Fibroblast of pulmonary artery (primary cell): ENCODE measurements at regions not wholly inside any gene's neighbourhood (a gene's known extent, or its start where the extent isn't known, plus 50 kb on each side); places are given as distances from the start of the nearest gene placed in this dataset.

Experiments
- DNase-seq: peaks from one replicate; pipeline ENCODE4 v3.0.0-alpha.2; 2010; ENCODE audit warnings: low read depth
- H3K4me3 ChIP-seq: replicated peaks from 2 replicates; pipeline ENCODE4 v1.5.1; 2011; ENCODE audit warnings: low read depth, mild to moderate bottlenecking, control low read depth, low read length, moderate library complexity
- TF ChIP-seq, protein P1 (sequence below): IDR thresholded peaks from 2 replicates; pipeline ENCODE4 v1.5.1; 2011; ENCODE audit warnings: mild to moderate bottlenecking, control low read depth, low read length, inconsistent platforms; ENCODE audit errors: missing control alignments

DNA sequence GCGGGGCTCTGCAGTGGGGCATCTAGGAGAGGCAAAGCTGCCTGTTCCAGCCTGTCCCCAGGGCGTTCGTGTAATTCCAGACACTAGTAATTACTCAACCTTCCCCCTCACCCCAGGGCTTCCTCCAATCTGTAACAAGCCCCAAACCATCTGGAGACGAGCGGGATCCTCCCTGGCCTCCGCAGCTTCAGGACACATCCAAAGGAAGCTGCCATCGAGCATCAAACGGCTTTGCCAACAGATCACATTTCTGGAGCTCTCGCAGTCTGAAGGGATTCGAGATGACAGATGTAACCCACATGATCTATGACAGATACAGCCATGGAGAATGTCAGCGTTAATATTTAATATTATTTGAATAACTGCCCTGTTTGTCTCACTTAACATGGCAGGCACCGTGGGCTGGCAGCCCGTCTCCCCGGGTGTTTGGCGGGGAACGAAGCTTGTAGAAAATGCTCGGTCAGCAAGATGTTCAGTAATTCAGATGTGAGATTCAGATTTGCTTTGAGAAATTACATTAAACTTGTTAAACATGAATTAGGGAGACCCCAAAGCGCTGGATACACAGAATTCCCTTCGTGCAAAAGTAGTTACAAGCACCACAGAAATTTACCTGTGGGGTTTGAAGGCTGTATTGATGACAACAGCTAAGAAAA, 108.5 kb upstream of the C7orf33 start:
- no peak for DNase-seq
- no peak overlapping the region for H3K4me3 ChIP-seq
- TF ChIP-seq, protein P1, sequence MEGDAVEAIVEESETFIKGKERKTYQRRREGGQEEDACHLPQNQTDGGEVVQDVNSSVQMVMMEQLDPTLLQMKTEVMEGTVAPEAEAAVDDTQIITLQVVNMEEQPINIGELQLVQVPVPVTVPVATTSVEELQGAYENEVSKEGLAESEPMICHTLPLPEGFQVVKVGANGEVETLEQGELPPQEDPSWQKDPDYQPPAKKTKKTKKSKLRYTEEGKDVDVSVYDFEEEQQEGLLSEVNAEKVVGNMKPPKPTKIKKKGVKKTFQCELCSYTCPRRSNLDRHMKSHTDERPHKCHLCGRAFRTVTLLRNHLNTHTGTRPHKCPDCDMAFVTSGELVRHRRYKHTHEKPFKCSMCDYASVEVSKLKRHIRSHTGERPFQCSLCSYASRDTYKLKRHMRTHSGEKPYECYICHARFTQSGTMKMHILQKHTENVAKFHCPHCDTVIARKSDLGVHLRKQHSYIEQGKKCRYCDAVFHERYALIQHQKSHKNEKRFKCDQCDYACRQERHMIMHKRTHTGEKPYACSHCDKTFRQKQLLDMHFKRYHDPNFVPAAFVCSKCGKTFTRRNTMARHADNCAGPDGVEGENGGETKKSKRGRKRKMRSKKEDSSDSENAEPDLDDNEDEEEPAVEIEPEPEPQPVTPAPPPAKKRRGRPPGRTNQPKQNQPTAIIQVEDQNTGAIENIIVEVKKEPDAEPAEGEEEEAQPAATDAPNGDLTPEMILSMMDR: no peak

DNA sequence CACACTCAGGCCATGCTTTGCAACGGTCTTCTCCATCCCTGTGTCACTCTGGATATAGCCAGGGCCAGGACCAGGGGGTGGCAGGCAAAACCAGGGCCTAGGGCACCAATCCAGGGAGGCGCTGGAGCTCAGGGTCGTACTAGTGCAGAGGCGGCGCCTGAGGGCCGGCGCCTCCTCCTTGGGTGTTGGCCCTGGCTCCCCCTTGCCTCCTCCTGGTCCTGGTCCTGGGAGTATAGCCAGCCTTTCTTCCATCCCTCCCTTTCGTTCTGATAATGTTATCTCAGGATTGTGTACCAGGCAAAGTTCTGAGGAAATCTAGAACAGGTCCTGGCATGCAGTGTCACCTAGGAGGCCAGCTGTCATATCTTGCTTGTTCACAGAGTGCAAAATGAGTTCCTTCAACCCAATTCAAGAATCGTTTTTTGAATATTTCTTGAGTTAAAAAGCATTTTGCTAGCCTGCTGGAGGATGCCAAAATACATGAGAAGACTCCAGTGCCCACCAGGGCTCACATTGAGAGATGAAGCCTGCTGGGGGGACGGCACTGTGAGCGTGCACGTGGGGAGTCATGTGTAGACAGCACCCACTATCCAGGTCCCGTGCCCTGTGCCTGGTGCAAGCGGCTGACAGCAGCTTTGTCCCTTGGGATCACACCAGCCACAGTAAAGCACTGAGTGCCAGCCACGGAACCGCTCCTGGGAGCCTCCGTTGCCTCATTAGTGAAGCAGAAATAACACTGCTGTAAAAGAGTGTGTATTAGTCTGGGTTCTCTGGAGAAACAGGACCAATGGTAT, 106.9 kb upstream of the C7orf33 start:
- no peak overlapping the region for H3K4me3 ChIP-seq
- DNase-seq: no peak
- TF ChIP-seq, protein P1: no peak

DNA sequence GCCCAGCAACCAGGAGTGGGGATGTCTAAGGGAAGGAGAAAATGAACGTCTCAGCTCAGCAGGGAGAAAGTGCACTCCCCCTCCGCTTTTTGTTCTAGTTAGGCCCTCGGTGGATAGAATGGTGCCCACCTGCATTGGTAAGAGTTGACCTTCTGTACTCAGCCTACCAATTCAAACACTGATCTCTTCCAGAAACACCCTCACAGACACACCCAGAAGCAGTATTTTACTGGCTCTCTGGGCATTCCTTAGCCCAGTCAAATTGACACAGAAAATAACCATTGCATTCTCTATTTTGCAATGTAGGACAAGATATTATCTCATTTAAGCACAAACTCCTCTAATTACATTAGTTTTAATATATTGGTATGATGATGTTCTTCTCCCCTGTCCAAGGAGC, 106.1 kb upstream of the C7orf33 start:
- TF ChIP-seq, protein P1: no peak
- no peak for DNase-seq
- no peak overlapping the region for H3K4me3 ChIP-seq

DNA sequence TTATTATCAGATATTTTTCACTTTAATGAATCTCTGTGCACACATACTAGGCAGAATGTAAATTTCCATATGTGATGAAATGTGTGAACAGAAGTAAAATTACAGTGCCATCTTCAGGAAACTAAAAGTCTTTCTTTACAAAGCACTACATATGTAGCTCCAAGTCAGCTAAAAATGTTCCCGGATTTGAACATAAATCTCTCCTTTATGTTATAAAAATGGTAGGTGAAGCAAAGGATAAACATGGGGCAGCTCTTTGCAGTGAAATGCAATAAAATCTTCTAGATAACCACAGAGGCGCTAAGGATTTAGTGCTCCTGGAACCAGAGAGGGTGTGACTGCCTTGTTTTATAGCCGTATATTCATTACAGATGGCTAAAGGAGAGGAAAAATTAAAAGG, 104.9 kb upstream of the C7orf33 start:
- TF ChIP-seq, protein P1: no peak
- H3K4me3 ChIP-seq: no peak overlapping the region
- no peak for DNase-seq

DNA sequence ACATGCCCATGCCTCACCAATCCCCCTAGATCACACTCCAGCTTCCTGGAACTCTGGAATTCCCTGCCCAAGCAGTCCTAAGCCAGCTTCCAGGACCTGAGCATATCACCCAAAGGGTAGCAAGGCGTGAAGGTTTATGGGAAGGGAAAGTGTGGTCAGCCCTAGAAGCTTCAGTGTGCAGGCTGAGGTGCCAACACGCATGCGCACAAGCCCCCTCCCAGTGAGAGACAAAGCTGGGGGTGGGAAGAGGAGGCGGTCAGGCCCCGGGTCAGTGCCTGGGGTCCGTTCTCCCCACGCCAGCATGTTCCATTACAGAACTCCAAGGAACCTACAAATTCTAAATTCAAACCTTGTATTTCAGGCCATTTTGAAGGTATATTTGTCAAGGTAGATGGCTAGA, 103.6 kb upstream of the C7orf33 start:
- TF ChIP-seq, protein P1: no peak
- DNase-seq: no peak
- no peak overlapping the region for H3K4me3 ChIP-seq

DNA sequence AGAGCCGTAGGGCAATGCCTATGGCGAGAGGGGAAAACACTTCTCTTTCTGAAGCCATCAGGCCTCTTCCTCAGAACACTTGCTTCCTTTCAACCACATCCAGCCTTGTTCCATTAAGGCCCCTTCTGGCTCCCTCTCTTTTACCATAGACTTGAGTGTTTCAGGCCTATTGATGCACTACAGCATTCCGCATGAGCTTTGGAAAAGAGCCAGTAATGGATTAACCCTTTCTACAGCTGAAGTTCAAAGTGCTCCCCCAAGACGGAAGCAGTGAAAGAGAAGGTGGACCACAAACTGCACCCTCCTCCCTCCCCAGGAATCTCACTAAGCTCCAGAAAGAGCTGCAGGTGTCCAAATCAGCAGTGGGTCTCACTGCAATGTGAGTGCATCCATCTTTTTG, 102.7 kb upstream of the C7orf33 start:
- TF ChIP-seq, protein P1: no peak
- DNase-seq: no peak
- H3K4me3 ChIP-seq: no peak overlapping the region
